Lower leg skin (tissue), 4 donors: ENCODE measurements at regions not wholly inside any gene's neighbourhood (a gene's known extent, or its start where the extent isn't known, plus 50 kb on each side); places are given as distances from the start of the nearest gene placed in this dataset.

Source experiments
- DNase-seq, 2 donors: peaks; one replicate each; pipeline ENCODE4 v3.0.0-alpha.2; 2019; ENCODE audit warnings: low spot score in 2 of 2
- H3K4me3 ChIP-seq: fragments of 200-600 bp; sonication (generic); 2 replicates; pipeline ENCODE4 v1.5.1; 2017; ENCODE audit warnings: mild to moderate bottlenecking, low read depth; ENCODE audit not compliant: poor library complexity, severe bottlenecking
- CTCF ChIP-seq, 3 donors: fragments of 450-650 bp; IDR thresholded peaks; one replicate each; pipeline ENCODE4 v1.5.1; 2016; ENCODE audit warnings: antibody characterized with exemption in 3 of 3, mild to moderate bottlenecking in 3 of 3, moderate library complexity in 2 of 3
- POLR2A ChIP-seq, 2 donors: fragments of 450-650 bp; IDR thresholded peaks; one replicate each; pipeline ENCODE4 v1.6.1; 2016 to 2017; ENCODE audit warnings: antibody characterized with exemption in 2 of 2, mild to moderate bottlenecking in 1 of 2, moderate library complexity in 1 of 2
- WGBS, 2 donors: methylation state at CpG; one replicate each; pipeline ENCODE4 v1.1.5; 2018; 5-methylcytosine and 5-hydroxymethylcytosine counted together
- intact Hi-C: fragments of 100-400 bp; cut with DNase I; formaldehyde crosslinking; loops from one replicate; pipeline ENCODE4 v1.15.0; 2023; ENCODE audit warnings: low total_unique reads

DNA sequence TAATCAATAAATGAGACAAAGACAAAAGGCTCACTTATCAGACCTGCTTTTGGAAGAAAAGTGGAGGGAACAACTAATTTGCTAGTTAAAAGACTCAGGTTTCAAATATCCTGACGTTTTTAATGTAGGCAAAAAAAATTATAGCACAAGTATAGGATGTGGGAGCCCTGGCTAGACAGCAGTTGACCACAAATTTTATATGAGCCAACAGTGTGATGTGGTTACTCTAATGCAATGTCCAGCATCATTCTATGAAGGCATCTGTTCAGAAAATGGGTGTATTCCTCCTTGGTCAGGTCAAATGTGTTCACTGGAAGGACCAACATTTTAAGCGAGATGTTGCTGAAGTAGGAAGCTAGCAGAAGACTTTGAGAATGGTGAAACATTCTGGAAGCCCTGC lies 237.4 kb downstream of the MAP2K6 start:
- 77 to 84% methylated on average over 2 of the region's 2 CpGs for WGBS, 2 donors
- H3K4me3 ChIP-seq, result no peak overlapping the region
- no peak for TF ChIP-seq POLR2A (IDR thresholded peaks at IDR 0.05)
- TF ChIP-seq CTCF (IDR thresholded peaks at IDR 0.05), result no peak
- no peak for DNase-seq
- intact Hi-C loops, result no loop called here

DNA sequence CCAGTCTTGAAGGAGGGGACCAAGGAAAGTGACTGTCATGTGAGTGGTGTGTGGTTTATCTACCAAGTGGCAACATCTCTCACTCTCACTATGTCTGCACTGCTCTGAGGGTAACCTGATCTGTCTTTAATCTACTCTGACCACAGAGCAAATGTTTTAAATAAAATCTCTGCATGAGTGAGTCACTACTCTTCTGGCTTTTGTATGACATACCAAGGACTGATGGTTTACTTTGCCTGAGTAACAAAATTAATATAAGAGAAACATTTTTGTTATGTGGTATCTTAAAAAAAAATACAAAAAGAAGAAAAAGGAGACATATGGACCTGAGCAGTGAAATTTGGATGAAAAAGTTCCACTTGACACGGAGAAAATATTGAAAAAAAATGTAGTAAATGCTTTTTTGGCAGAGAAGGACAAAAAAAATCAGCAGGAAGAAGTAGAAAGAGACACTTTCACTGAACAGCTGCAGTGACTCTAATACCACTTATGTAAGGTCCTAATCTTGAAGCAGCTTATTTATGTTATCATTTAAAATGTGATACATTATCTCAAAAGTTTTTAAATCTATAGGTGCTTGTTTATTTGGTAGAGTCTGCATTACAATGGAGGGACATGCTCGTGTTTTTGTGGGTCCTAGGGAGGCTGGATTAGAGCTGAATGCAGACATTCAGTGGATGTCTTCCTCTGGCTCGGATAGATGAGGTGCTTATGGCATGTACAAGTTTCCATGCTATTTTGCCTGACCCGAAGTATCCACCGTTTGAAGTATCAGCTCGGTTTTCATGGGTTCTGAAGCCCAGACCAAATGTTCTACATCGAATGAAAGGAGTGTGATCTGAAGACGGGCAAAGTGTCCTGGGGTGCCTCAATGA lies 240.7 kb downstream of the MAP2K6 start:
- no peak for DNase-seq
- WGBS, 2 donors, result 81 to 85% methylated on average over 8 of the region's 8 CpGs
- no peak overlapping the region for H3K4me3 ChIP-seq
- TF ChIP-seq CTCF (IDR thresholded peaks at IDR 0.05), result no peak
- TF ChIP-seq POLR2A (IDR thresholded peaks at IDR 0.05), result no peak
- intact Hi-C loops, result no loop called here

- no peak overlapping the region for H3K4me3 ChIP-seq
- TF ChIP-seq POLR2A (IDR thresholded peaks at IDR 0.05) (no peak), CTCF (IDR thresholded peaks at IDR 0.05) (no peak)
- 91% methylated on average over 5 of the region's 5 CpGs for WGBS, 2 donors
- no peak for DNase-seq
- intact Hi-C loops, result no loop called here
Observed at GRCh38 chr17:69655902-69656301, 241.4 kb downstream of the MAP2K6 start.

DNA sequence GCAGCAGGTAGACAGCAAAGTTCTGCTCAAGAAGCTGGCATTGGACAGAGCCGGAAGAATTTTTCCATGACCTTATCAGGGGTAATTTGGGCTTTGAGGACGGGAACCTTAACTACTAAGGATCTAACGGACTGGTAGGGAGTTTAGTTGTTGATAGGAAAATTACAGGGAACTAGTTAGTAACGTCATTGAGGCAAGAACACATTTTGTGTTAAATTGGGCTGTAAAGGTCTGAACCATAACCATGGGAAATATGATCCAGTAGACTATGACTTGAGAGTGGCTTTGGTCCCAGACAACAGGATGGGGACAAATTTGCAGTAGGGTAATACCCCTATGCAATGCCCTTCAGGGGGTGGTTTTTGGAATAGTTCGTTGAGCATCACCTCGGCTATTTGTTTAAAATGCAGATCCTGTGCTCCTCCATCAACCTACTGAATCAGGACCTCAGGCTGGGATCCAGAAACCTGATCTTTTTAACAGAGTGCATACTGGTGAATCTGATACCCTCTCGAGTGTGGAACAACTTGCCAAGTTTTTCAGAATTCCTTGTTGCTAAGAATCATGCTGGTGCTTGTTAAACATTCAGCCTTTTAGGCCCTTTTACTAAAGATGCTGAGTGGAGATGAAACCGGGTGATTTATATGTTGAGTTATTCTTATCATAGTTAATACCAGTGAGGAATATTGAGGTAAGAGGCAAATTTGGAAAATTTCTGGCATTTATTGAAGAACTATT lies 255.1 kb downstream of the MAP2K6 start:
- intact Hi-C loops, result no loop called here
- WGBS, 2 donors, result 53 to 63% methylated on average over 8 of the region's 8 CpGs
- TF ChIP-seq CTCF (IDR thresholded peaks at IDR 0.05) (no peak), POLR2A (IDR thresholded peaks at IDR 0.05) (no peak)
- no peak overlapping the region for H3K4me3 ChIP-seq
- no peak for DNase-seq

DNA sequence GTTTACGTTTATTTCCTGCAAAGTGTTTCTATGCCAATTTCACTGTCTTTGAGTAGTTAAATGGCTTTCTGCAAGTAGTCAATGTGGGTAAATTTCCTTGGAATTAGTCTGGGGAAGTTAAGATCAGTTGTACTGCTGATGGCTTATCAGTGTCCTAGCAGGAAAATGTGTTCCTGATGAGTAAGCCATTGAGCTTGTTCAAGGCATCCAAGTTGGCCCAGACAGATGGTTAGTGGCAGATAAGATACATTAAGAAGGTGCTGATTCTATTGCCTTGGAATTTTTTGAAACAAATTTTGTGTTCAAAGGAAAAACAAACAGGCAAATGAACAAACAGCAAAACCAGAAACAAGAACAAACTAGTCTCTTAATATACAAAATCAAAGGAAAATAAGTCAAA lies 258.4 kb downstream of the MAP2K6 start:
- intact Hi-C loops, result no loop called here
- 55 to 57% methylated on average over 1 of the region's 1 CpG for WGBS, 2 donors
- no peak overlapping the region for H3K4me3 ChIP-seq
- no peak for DNase-seq
- TF ChIP-seq POLR2A (IDR thresholded peaks at IDR 0.05) (no peak), CTCF (IDR thresholded peaks at IDR 0.05) (no peak)
